GM12873 (cell line): ENCODE measurements at regions not wholly inside any gene's neighbourhood (a gene's known extent, or its start where the extent isn't known, plus 50 kb on each side); places are given as distances from the start of the nearest gene placed in this dataset.

Experiments used
- CTCF ChIP-seq: IDR thresholded peaks from 2 replicates; pipeline ENCODE4 v1.5.1; 2012; ENCODE audit warnings: low read depth, mild to moderate bottlenecking, moderate library complexity, low read length, control low read depth; ENCODE audit not compliant: insufficient read depth; ENCODE audit errors: missing control alignments

DNA sequence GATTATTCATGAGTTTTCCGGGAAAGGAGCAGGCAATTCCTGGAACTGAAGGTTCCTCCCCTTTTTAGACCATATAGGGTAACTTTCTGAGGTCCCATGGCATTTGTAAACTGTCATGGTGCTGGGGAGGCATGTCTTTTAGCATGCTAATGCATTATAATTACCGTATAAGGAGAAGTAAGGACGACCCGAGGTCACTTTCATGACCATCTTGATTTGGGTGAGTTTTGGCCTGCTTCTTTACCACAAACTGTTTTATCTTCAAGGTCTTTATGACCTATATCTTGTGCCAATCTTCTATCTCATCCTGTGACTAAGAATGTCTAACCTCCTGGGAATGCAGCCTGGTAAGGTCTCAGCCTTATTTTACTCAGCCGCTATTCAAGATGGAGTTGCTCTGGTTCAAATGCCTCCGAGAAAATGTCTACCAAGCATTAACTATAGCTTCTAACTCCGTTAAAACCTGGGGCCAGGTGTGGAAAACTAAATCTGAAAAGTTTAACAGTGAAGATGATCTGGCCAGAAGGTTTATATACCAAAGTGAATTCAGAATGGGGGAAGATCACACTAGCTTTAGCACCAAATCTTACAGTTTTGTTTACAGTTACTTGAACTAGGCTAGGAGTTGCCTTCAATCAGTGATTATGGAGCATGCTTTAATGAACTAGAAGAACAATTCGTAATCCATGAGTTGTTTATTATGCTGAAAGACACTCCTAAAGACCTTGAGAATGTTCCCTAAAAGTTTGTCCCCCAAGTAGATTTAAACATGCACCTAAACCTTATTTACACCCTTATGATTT, 80.0 kb upstream of the TOP1 start:
- TF ChIP-seq CTCF, result no peak

- no peak for TF ChIP-seq CTCF
Measured at GRCh38 chr20:40949346-40949745, 79.3 kb upstream of the TOP1 start.

DNA sequence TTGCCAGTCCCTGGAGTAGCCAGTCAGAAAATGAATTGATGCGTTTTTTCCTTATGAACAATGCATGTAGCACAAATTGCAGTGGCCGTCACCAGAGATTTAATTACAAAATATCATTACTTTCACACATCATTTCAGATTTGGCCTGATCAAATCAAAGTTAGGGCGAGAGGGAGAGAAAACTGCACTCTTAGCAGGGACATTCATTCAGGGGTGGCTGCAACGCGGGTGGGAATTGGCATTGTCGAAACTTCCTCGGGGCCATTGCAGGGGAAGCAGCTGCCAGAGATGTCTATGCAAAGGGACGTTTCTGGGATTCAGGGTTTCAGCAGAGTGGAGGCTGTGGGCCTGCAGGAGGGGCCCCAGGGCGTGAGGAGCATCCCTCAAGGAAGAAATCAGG, 76.5 kb upstream of the TOP1 start:
- no peak for TF ChIP-seq CTCF

DNA sequence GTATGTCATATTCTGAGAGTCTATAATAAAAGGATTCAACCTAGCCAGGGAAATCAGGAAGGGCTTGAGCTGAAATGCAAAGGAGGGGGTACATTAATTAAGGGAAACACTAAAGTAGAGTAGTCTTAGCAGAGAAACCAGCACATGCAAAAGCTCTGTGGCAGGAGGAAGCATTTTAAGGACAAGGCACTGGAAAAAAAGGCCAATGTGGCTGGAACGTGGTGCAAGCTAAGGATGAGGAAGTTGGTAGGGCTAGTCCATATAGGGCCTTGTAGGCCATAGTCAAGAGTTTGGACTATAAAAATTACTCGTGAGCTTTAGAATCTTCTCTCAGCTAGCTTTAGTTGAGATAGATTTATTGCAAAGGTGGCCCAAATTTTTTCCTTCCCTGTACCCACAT, 75.2 kb upstream of the TOP1 start:
- TF ChIP-seq CTCF, result no peak

DNA sequence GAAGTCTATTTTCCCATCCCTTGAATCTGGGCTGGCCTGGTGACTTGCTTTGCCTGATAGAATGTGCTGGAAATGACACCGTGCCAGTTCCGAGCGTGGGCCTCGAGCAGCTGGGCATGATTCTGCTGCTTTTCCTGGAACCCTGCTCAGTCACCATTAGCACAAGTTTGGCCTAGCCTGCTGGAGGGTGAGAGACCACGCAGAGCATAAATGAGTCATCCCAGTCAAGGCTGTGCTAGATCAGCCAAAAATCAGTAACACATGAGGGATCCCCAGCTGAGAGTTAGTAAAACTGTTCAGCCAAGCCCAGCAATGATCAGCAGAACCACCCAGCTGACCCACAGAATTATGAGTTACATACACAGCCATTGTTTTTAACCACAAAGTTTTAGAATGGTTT, 74.8 kb upstream of the TOP1 start:
- TF ChIP-seq CTCF, result no peak

- TF ChIP-seq CTCF, result no peak
Measured at GRCh38 chr20:40954521-40955165, 74.0 kb upstream of the TOP1 start.

DNA sequence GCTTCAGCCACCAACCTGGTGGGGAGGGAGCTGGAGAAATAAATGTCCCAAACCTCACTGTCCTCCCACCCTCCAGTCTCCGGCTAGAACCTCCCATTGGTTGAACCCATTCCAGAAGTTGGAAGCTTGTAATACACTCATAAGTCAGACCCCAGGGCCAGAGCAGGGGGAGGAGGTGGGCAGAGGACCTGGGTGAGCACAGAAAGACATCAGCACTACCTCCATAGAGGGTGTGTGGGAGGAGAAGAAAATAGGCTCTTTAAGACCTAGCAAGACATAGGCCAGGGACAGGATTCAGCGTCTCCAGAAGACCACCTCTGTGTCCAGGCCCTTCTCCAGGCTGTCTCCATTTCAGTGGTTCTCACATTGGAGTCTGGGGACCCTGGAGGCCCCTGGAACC, 73.3 kb upstream of the TOP1 start:
- TF ChIP-seq CTCF, result no peak
